HCT116 (cell line): ENCODE measurements at regions not wholly inside any gene's neighbourhood (a gene's known extent, or its start where the extent isn't known, plus 50 kb on each side); places are given as distances from the start of the nearest gene placed in this dataset.

ENCODE experiments used
- ATAC-seq: fragments of 200-7000 bp; cut with Tn5 transposase; 2 replicates; pipeline ENCODE4 v1.9.1; 2020; ENCODE audit warnings: mild to moderate bottlenecking, moderate library complexity
- BruUV-seq: library from RNA; stranded (reverse); fragments of 400-500 nt; replicated peaks from 2 replicates; lab custom pipeline; 2021; lab: Mats Ljungman, UMichigan
- CTCF ChIA-PET: fragments of 300-600 bp; sonication (Branson Sonifier 250); formaldehyde crosslinking; loops from one replicate; lab custom pipeline; 2021; ENCODE audit warnings: antibody characterized with exemption; lab: Charles Lee
- POLR2A ChIA-PET: fragments of 300-600, 350-600 bp; sonication (Branson Sonifier 250); formaldehyde crosslinking; loops from one replicate; lab custom pipeline; 2021; ENCODE audit warnings: antibody characterized with exemption; lab: Charles Lee
- RAD21 ChIA-PET, 2 experiments: fragments of 300-600 bp; sonication (Branson Sonifier 250); formaldehyde crosslinking; loops; one replicate each; lab custom pipeline; 2023; ENCODE audit warnings: low total read pairs in 2 of 2; ENCODE audit not compliant: uncharacterized antibody in 2 of 2, unreplicated experiment in 2 of 2, low non-redundant PET in 1 of 2; lab: Charles Lee
- DNase-seq: peaks from one replicate; pipeline ENCODE4 v3.0.0-alpha.2; 2010; ENCODE audit warnings: low read depth, low spot score
- H2AFZ ChIP-seq: fragments of 200-600 bp; shearing (Covaris generic), sonication (generic); 2 replicates; pipeline ENCODE4 v1.6.1; 2017; ENCODE audit warnings: low read depth, mixed run types, mixed read lengths, antibody characterized with exemption, low read length; ENCODE audit not compliant: poor library complexity, severe bottlenecking
- H3K27ac ChIP-seq: 2 replicates; pipeline ENCODE4 v1.5.1; 2012; ENCODE audit warnings: low read depth, low read length
- H3K27me3 ChIP-seq: fragments of 200-600 bp; sonication (generic); 2 replicates; pipeline ENCODE4 v1.6.1; 2016; ENCODE audit warnings: mixed run types, low read length, mixed read lengths; ENCODE audit not compliant: insufficient read depth
- H3K36me3 ChIP-seq, 2 experiments: fragments of 200-500 bp in 1 of 2; fragments of 200-600 bp in 1 of 2; sonication (Bioruptor generic) in 1 of 2; sonication (generic) in 1 of 2; 2 replicates each; pipeline versions ENCODE4 v1.5.1 to v1.6.1; 2014 to 2016; ENCODE audit warnings: low read length in 2 of 2, inconsistent platforms in 1 of 2, mixed read lengths in 1 of 2, mixed run types in 1 of 2; ENCODE audit not compliant: insufficient read depth in 2 of 2, control insufficient read depth in 1 of 2
- H3K4me1 ChIP-seq, 2 experiments: fragments of 200-600 bp in 1 of 2; sonication (generic) in 1 of 2; 2 replicates each; pipeline versions ENCODE4 v1.5.1 to v1.6.1; 2012 to 2017; ENCODE audit warnings: low read length in 2 of 2, inconsistent platforms in 1 of 2, mild to moderate bottlenecking in 1 of 2, mixed read lengths in 1 of 2, mixed run types in 1 of 2, moderate library complexity in 1 of 2; ENCODE audit not compliant: insufficient read depth in 2 of 2, control insufficient read depth in 1 of 2
- H3K4me2 ChIP-seq: fragments of 200-600 bp; sonication (generic); 2 replicates; pipeline ENCODE4 v1.6.1; 2017; ENCODE audit warnings: mixed run types, low read length, mixed read lengths
- H3K4me3 ChIP-seq, 2 experiments: fragments of 200-600 bp in 1 of 2; sonication (generic) in 1 of 2; replicated peaks in 1 of 2; 2 replicates each; pipeline ENCODE4 v1.5.1; 2011 to 2016; ENCODE audit warnings: low read length in 2 of 2, control low read depth in 1 of 2, low read depth in 1 of 2, mild to moderate bottlenecking in 1 of 2, mixed read lengths in 1 of 2, mixed run types in 1 of 2
- H3K79me2 ChIP-seq: fragments of 200-600 bp; sonication (generic); 2 replicates; pipeline ENCODE4 v1.6.1; 2017; ENCODE audit warnings: mild to moderate bottlenecking, mixed run types, low read length, moderate library complexity, mixed read lengths; ENCODE audit not compliant: insufficient read depth
- H3K9ac ChIP-seq: fragments of 200-600 bp; sonication (generic); 2 replicates; pipeline ENCODE4 v1.6.1; 2016; ENCODE audit warnings: low read length, mixed read lengths
- H3K9me2 ChIP-seq: fragments of 200-600 bp; sonication (generic), shearing (Covaris generic); 2 replicates; pipeline ENCODE4 v1.6.1; 2017; ENCODE audit warnings: mixed run types, mild to moderate bottlenecking, moderate library complexity; ENCODE audit not compliant: insufficient read depth
- H3K9me3 ChIP-seq, 2 experiments: fragments of 200-500 bp in 1 of 2; fragments of 200-600 bp in 1 of 2; sonication (Bioruptor generic) in 1 of 2; sonication (generic) in 1 of 2; 2 replicates each; pipeline ENCODE4 v1.6.1; 2014 to 2017; ENCODE audit warnings: low read length in 2 of 2, mixed read lengths in 2 of 2, inconsistent platforms in 1 of 2, low read depth in 1 of 2, mild to moderate bottlenecking in 1 of 2, mixed run types in 1 of 2, moderate library complexity in 1 of 2; ENCODE audit not compliant: control insufficient read depth in 1 of 2, insufficient read depth in 1 of 2
- H4K20me1 ChIP-seq: fragments of 200-600 bp; sonication (generic), shearing (Covaris generic); 2 replicates; pipeline ENCODE4 v1.6.1; 2017; ENCODE audit warnings: mixed run types, mild to moderate bottlenecking, moderate library complexity; ENCODE audit not compliant: insufficient read depth
- CBX3 ChIP-seq: IDR thresholded peaks from 2 replicates; pipeline ENCODE4 v1.6.1; 2012; ENCODE audit warnings: low read depth
- EGR1 ChIP-seq: IDR thresholded peaks from 2 replicates; pipeline ENCODE4 v1.6.1; 2012; ENCODE audit warnings: low read depth
- EZH2phosphoT487 ChIP-seq: fragments of 200-600 bp; IDR thresholded peaks from 2 replicates; pipeline ENCODE4 v1.6.1; 2018; ENCODE audit warnings: antibody characterized with exemption, borderline replicate concordance
- FOSL1 ChIP-seq: IDR thresholded peaks from 2 replicates; pipeline ENCODE4 v1.6.1; 2012; ENCODE audit warnings: low read depth
- MAX ChIP-seq: IDR thresholded peaks from 2 replicates; pipeline ENCODE4 v1.6.1; 2012
- POLR2A ChIP-seq: IDR thresholded peaks from 2 replicates; pipeline ENCODE4 v1.7.0; 2011; ENCODE audit warnings: borderline replicate concordance; ENCODE audit not compliant: insufficient read depth, insufficient read length; ENCODE audit errors: extremely low read depth
- RAD21 ChIP-seq: IDR thresholded peaks from 2 replicates; pipeline ENCODE4 v1.6.1; 2012; ENCODE audit warnings: low read depth, mild to moderate bottlenecking
- SIN3A ChIP-seq: IDR thresholded peaks from 2 replicates; pipeline ENCODE4 v1.6.1; 2012; ENCODE audit warnings: low read depth
- SRF ChIP-seq: IDR thresholded peaks from 2 replicates; pipeline ENCODE4 v1.6.1; 2012; ENCODE audit warnings: low read depth
- TCF7L2 ChIP-seq: IDR thresholded peaks from 2 replicates; pipeline ENCODE4 v1.7.0; 2011; ENCODE audit warnings: borderline replicate concordance, inconsistent platforms; ENCODE audit not compliant: insufficient read depth, insufficient read length; ENCODE audit errors: extremely low read depth
- YY1 ChIP-seq: IDR thresholded peaks from 2 replicates; pipeline ENCODE4 v1.6.1; 2011; ENCODE audit warnings: low read length, low read depth, moderate library complexity, mild to moderate bottlenecking; ENCODE audit not compliant: insufficient replicate concordance; ENCODE audit errors: extremely low read depth
- ZFX ChIP-seq: fragments of 450-650 bp; IDR thresholded peaks from 2 replicates; pipeline ENCODE4 v1.6.1; 2017
- intact Hi-C: fragments of 100-400 bp; cut with micrococcal nuclease; formaldehyde crosslinking; loops from 2 replicates; pipeline ENCODE4 v1.10.0; 2022
- TF ChIP-seq, protein P1 (sequence below): IDR thresholded peaks from 2 replicates; pipeline ENCODE4 v1.6.1; 2012
- TF ChIP-seq, protein P2 (sequence below), 3 experiments: fragments of 200-600 bp in 1 of 3; sonication (generic) in 1 of 3; IDR thresholded peaks in 2 of 3; conservative IDR thresholded peaks in 1 of 3; 2 replicates each; pipeline ENCODE4 v1.5.1; 2012 to 2017; ENCODE audit warnings: low read depth in 2 of 3, low read length in 2 of 3, antibody characterized with exemption in 1 of 3, borderline replicate concordance in 1 of 3, control low read depth in 1 of 3, mild to moderate bottlenecking in 1 of 3, mixed read lengths in 1 of 3, mixed run types in 1 of 3, moderate library complexity in 1 of 3; ENCODE audit not compliant: insufficient read depth in 1 of 3

GRCh38 chr6:140782941-140783340 is 1349.8 kb upstream of the GJE1 start:
- no TSS peak for BruUV-seq
- no peak overlapping the region for H3K4me2 ChIP-seq
- intact Hi-C loops, result no loop called here
- H3K79me2 ChIP-seq, result no peaks in the 10 kb centered on the region
- no peaks in the 10 kb centered on the region for H3K4me1 ChIP-seq
- H3K9me3 ChIP-seq, result no peaks in the 10 kb centered on the region
- ATAC-seq (no peak), DNase-seq (no peak)
- no peaks in the 10 kb centered on the region for H3K36me3 ChIP-seq
- POLR2A ChIA-PET, result no interaction called here
- H3K27ac ChIP-seq, result no peak overlapping the region
- H3K4me3 ChIP-seq, result no peak overlapping the region
- H4K20me1 ChIP-seq, result no peaks in the 10 kb centered on the region
- no peaks in the 10 kb centered on the region for H3K9me2 ChIP-seq
- no peaks in the 10 kb centered on the region for H3K27me3 ChIP-seq
- no peak overlapping the region for H3K9ac ChIP-seq
- no peak overlapping the region for H2AFZ ChIP-seq
- RAD21 ChIA-PET, result no interaction called here
- CTCF ChIA-PET, result no interaction called here
- no peak for TF ChIP-seq CBX3
- no peak for TF ChIP-seq ZFX
- no peak for TF ChIP-seq SIN3A
- TF ChIP-seq FOSL1, result no peak
- no peak for TF ChIP-seq EZH2phosphoT487
- TF ChIP-seq, protein P1, sequence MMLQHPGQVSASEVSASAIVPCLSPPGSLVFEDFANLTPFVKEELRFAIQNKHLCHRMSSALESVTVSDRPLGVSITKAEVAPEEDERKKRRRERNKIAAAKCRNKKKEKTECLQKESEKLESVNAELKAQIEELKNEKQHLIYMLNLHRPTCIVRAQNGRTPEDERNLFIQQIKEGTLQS, result no peak
- TF ChIP-seq YY1, result no peak
- TF ChIP-seq MAX, result no peak
- no peak for TF ChIP-seq POLR2A
- TF ChIP-seq EGR1, result no peak
- TF ChIP-seq, protein P2, sequence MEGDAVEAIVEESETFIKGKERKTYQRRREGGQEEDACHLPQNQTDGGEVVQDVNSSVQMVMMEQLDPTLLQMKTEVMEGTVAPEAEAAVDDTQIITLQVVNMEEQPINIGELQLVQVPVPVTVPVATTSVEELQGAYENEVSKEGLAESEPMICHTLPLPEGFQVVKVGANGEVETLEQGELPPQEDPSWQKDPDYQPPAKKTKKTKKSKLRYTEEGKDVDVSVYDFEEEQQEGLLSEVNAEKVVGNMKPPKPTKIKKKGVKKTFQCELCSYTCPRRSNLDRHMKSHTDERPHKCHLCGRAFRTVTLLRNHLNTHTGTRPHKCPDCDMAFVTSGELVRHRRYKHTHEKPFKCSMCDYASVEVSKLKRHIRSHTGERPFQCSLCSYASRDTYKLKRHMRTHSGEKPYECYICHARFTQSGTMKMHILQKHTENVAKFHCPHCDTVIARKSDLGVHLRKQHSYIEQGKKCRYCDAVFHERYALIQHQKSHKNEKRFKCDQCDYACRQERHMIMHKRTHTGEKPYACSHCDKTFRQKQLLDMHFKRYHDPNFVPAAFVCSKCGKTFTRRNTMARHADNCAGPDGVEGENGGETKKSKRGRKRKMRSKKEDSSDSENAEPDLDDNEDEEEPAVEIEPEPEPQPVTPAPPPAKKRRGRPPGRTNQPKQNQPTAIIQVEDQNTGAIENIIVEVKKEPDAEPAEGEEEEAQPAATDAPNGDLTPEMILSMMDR (IDR thresholded peaks at IDR 0.05 in 2 of 3, conservative IDR thresholded peaks at IDR 0.05 in 1 of 3; ENCODE audit: borderline replicate concordance in 1 of 3, insufficient read depth in 1 of 3, low read depth in 2 of 3, low read length in 2 of 3), result no peak
- TF ChIP-seq SRF, result no peak
- no peak for TF ChIP-seq RAD21
- no peak for TF ChIP-seq TCF7L2
